PC-9 (cell line): ENCODE measurements at regions not wholly inside any gene's neighbourhood (a gene's known extent, or its start where the extent isn't known, plus 50 kb on each side); places are given as distances from the start of the nearest gene placed in this dataset.

ENCODE experiments used
- BruUV-seq: library from RNA; stranded (reverse); fragments of 400-500 nt; replicated peaks from 2 replicates; lab custom pipeline; 2021; lab: Mats Ljungman, UMichigan
- CTCF ChIA-PET: fragments of 300-600 bp; sonication (Branson Sonifier 250); formaldehyde crosslinking; loops from one replicate; lab custom pipeline; 2022; ENCODE audit warnings: antibody characterized with exemption; lab: Charles Lee
- POLR2A ChIA-PET: fragments of 300-600 bp; sonication (Branson Sonifier 250); formaldehyde crosslinking; loops from one replicate; lab custom pipeline; 2022; ENCODE audit warnings: antibody characterized with exemption; ENCODE audit not compliant: unreplicated experiment; lab: Charles Lee
- DNase-seq, 2 experiments: peaks; one replicate each; pipeline versions ENCODE4 v3.0.0 to v3.0.0-alpha.2; 2015 to 2022; ENCODE audit warnings: mixed read lengths in 1 of 2
- H2AFZ ChIP-seq: fragments of 200-600 bp; sonication (generic); 2 replicates; pipeline ENCODE4 v1.8.1; 2017; ENCODE audit warnings: antibody characterized with exemption
- H3F3A ChIP-seq: fragments of 200-600 bp; sonication (generic); 2 replicates; pipeline ENCODE4 v1.8.1; 2017; ENCODE audit warnings: antibody characterized with exemption, mild to moderate bottlenecking, low read depth; ENCODE audit not compliant: insufficient read depth
- H3K27ac ChIP-seq: fragments of 200-600 bp; sonication (generic); 2 replicates; pipeline ENCODE4 v1.6.1; 2016; ENCODE audit warnings: mixed run types
- H3K27me3 ChIP-seq: fragments of 200-600 bp; sonication (generic); 2 replicates; pipeline ENCODE4 v1.6.1; 2016; ENCODE audit warnings: low read depth, mixed run types; ENCODE audit not compliant: insufficient read depth
- H3K36me3 ChIP-seq: fragments of 200-600 bp; sonication (generic); 2 replicates; pipeline ENCODE4 v1.6.1; 2016; ENCODE audit warnings: low read depth, mixed run types
- H3K4me1 ChIP-seq: fragments of 200-600 bp; sonication (generic); replicated peaks from 2 replicates; pipeline ENCODE4 v1.6.1; 2016; ENCODE audit warnings: mixed run types; ENCODE audit not compliant: insufficient read depth
- H3K4me2 ChIP-seq: fragments of 200-600 bp; sonication (generic); 2 replicates; pipeline ENCODE4 v1.6.1; 2017; ENCODE audit warnings: mixed run types
- H3K4me3 ChIP-seq: fragments of 200-600 bp; sonication (generic); 2 replicates; pipeline ENCODE4 v1.6.1; 2016; ENCODE audit warnings: mixed run types
- H3K79me2 ChIP-seq: fragments of 200-600 bp; sonication (generic); 2 replicates; pipeline ENCODE4 v1.6.1; 2017; ENCODE audit warnings: low read depth, mixed run types
- H3K9me2 ChIP-seq: fragments of 200-600 bp; sonication (generic); 2 replicates; pipeline ENCODE4 v1.8.1; 2017; ENCODE audit warnings: mild to moderate bottlenecking; ENCODE audit not compliant: insufficient read depth
- H3K9me3 ChIP-seq: fragments of 200-600 bp; sonication (generic); 2 replicates; pipeline ENCODE4 v1.8.1; 2016; ENCODE audit warnings: low read depth; ENCODE audit not compliant: insufficient read depth
- H4K20me1 ChIP-seq: fragments of 200-600 bp; sonication (generic); 2 replicates; pipeline ENCODE4 v1.8.1; 2017; ENCODE audit not compliant: insufficient read depth
- CTCF ChIP-seq: fragments of 200-600 bp; sonication (generic); conservative IDR thresholded peaks from 2 replicates; pipeline ENCODE4 v1.6.1; 2017; ENCODE audit warnings: mixed run types, antibody characterized with exemption, mild to moderate bottlenecking, moderate library complexity
- EZH2 ChIP-seq: fragments of 200-600 bp; sonication (generic); IDR thresholded peaks from 2 replicates; pipeline ENCODE4 v1.8.0; 2017; ENCODE audit warnings: antibody characterized with exemption, low read depth
- intact Hi-C: fragments of 100-400 bp; cut with micrococcal nuclease; formaldehyde crosslinking; loops from one replicate; pipeline ENCODE4 v1.10.0; 2022; ENCODE audit not compliant: unreplicated experiment

GRCh38 chr2:144281476-144281875 lies 238.4 kb downstream of the ZEB2 start:
- Histone ChIP-seq H4K20me1 (no peaks in the 10 kb centered on the region; the same call in 1 of the 2 replicates), H3F3A (no peaks in the 10 kb centered on the region), H3K4me1 (no peaks in the 10 kb centered on the region), H3K4me2 (no peak overlapping the region), H3K27me3 (no peaks in the 10 kb centered on the region), H3K36me3 (no peaks in the 10 kb centered on the region), H2AFZ (no peak overlapping the region), H3K79me2 (no peaks in the 10 kb centered on the region), H3K27ac (no peak overlapping the region), H3K9me2 (no peaks in the 10 kb centered on the region), H3K9me3 (no peaks in the 10 kb centered on the region), H3K4me3 (no peak overlapping the region)
- POLR2A ChIA-PET, result interaction anchor here (0.5 kb wide), 1 partner anchor 25 kb away, joined by 6 read pairs; no protein-coding TSS in a partner anchor
- intact Hi-C loops, result no loop called here
- BruUV-seq, result no TSS peak
- CTCF ChIA-PET, result no interaction called here
- DNase-seq, result no peak
- TF ChIP-seq CTCF (no peak), EZH2 (no peak)

- Histone ChIP-seq H2AFZ (no peak overlapping the region), H3K4me2 (no peak overlapping the region), H3K27ac (no peak overlapping the region), H3K4me1 (no peaks in the 10 kb centered on the region), H3K27me3 (no peaks in the 10 kb centered on the region), H3F3A (no peaks in the 10 kb centered on the region), H3K9me2 (no peaks in the 10 kb centered on the region), H3K4me3 (no peak overlapping the region), H3K9me3 (no peaks in the 10 kb centered on the region), H3K36me3 (no peaks in the 10 kb centered on the region), H4K20me1 (no peaks in the 10 kb centered on the region), H3K79me2 (no peaks in the 10 kb centered on the region)
- no peak for DNase-seq
- TF ChIP-seq EZH2 (no peak), CTCF (no peak)
- CTCF ChIA-PET, result no interaction called here
- POLR2A ChIA-PET, result no interaction called here
- intact Hi-C loops, result no loop called here
- BruUV-seq, result no TSS peak
Measured at GRCh38 chr2:144280009-144280408, 239.9 kb downstream of the ZEB2 start.

- no peak for TF ChIP-seq EZH2
- no peak for TF ChIP-seq CTCF
- Histone ChIP-seq H4K20me1 (no peaks in the 10 kb centered on the region), H3K4me2 (no peak overlapping the region), H3F3A (no peaks in the 10 kb centered on the region), H3K27ac (no peak overlapping the region), H3K9me3 (no peaks in the 10 kb centered on the region), H3K79me2 (no peaks in the 10 kb centered on the region), H2AFZ (no peak overlapping the region), H3K27me3 (no peaks in the 10 kb centered on the region), H3K4me3 (no peak overlapping the region), H3K9me2 (no peaks in the 10 kb centered on the region), H3K4me1 (no peaks in the 10 kb centered on the region), H3K36me3 (no peaks in the 10 kb centered on the region)
- BruUV-seq, result no TSS peak
- POLR2A ChIA-PET, result no interaction called here
- DNase-seq, result no peak
- CTCF ChIA-PET, result no interaction called here
- intact Hi-C loops, result no loop called here
Measured at GRCh38 chr2:144279165-144279564, 240.8 kb downstream of the ZEB2 start.
